Right ventricle myocardium superior (tissue), 1 donor: ENCODE measurements at regions not wholly inside any gene's neighbourhood (a gene's known extent, or its start where the extent isn't known, plus 50 kb on each side); places are given as distances from the start of the nearest gene placed in this dataset.
A peak's percentile ranks its signal among the peaks of the same experiment; 100 is the strongest.
"Not testable (repeated sequence)": the region's sequence is repeated elsewhere in the genome, so short reads cannot be mapped to it uniquely, and the experiment has no call there.

Source experiments
- ATAC-seq: fragments of 200-7000 bp; cut with Tn5 transposase; one replicate; pipeline ENCODE4 v1.9.1; 2020; ENCODE audit warnings: mild to moderate bottlenecking; ENCODE audit not compliant: poor library complexity
- DNase-seq: peaks from one replicate; pipeline ENCODE4 v3.0.0-alpha.2; 2020
- intact Hi-C: fragments of 100-400 bp; cut with DNase I; formaldehyde crosslinking; loops from one replicate; pipeline ENCODE4 v1.11.2; 2022
- donor health status: DM: no; HTN: yes; CAD: no; lungs with severe emphysema.

DNA sequence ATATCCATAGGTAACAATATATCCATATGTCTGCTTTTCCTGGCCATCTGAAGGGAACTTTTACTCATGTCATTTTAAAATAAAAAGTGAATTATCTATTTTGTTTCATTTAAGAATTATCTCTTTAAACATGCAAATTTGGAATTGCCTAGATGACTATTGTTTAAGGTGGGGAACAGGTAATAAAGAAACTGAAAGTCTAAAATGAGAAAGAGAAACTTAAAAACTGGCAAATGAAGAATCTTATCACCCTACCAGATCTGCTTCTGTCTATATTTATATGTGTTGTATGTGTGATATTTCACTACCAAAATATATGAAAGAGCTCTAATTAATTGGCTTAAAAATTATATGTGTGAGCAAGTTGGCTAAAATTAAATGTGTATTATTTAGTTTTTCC, 243.2 kb upstream of the KCNH7 start:
- DNase-seq = no peak
- ATAC-seq = no peak
- intact Hi-C loops = no loop called here

DNA sequence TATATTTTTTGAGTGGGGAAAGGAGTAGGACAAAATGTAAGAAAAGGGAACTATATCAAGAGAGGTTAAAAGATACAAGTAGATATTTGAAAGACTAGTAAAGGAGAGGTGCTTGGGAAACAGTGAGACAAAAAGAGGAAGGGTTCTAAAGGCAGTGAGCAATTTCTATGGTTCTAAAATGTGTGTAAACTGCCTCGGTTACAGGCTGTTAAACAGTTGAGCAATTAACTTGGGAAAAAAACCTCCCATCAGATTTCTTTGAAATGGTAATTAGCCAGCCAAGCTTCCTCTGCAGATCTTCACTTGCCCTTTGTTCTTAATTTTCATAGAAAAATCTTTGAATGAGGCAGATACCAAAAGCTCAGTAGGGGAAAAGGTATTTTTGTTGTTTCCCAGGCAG, 238.7 kb upstream of the KCNH7 start:
- DNase-seq = no peak
- intact Hi-C loops = no loop called here
- ATAC-seq = no peak

DNA sequence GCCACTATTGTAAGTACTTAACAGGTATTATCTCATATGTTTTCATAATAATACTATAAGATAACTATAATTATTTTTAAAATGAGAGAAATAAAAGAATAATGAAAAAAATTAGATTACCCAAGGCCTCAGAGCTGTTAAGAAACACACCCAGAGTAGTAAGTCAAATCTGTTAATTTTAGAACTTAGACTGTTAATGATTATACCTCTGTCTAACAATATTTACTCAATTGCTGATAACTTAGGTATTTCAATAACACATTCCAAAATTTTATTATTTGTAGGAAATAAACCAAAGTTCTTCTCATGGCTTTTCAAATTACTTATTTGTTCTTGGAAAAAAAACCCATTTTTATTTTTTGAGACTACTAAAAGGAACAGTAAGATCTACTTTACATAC, 227.5 kb upstream of the KCNH7 start:
- intact Hi-C loops = no loop called here
- ATAC-seq = no peak
- DNase-seq = no peak

DNA sequence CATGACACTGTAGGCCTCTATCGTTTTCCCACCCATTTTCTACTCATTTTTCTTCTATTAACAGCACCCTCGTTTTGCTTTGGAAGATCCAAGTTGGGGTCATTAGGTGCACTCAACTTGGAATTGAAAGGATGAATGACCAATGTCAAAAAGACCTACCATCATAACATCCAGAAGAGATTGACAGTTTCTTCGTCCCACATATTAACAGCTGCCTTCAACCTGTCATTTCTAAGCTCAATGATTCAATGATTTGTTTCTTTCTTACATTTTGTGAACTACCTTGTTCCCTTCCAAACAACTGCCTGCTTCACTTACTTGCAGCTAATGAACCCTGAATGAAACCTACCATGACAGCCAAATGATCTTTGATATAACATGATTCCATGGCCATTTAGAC, 224.0 kb upstream of the KCNH7 start:
- no peak for DNase-seq

DNA sequence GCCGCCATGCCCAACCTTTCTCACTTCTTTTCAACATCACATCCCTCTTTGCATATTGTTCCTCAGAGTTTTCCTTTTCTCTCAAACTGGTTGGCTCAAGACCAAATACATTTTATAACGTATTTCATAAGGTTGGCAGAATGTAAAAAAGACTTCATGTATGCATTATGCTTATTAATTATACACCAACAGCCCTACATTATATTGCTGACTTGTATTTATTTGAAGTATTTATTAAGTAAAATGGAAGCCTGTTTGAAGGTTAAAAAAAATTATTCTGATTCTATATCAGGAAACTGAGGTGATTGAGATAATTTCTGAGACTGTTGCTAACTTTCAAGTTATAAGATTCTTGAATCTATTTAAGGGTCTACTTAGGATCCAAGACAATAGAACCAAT, 208.0 kb upstream of the KCNH7 start:
- no peak for DNase-seq
- no peak for ATAC-seq
- intact Hi-C loops = no loop called here

More for the DNA sequence above, 224.0 kb upstream of the KCNH7 start:
- intact Hi-C loops = no loop called here
- no peak for ATAC-seq

GRCh38 chr2:163045830-163046229, 207.3 kb upstream of the KCNH7 start:
- intact Hi-C loops = no loop called here
- ATAC-seq (no peak), DNase-seq (no peak)

GRCh38 chr2:163044114-163044513, 205.5 kb upstream of the KCNH7 start:
- DNase-seq (no peak), ATAC-seq (no peak)
- intact Hi-C loops = no loop called here

DNA sequence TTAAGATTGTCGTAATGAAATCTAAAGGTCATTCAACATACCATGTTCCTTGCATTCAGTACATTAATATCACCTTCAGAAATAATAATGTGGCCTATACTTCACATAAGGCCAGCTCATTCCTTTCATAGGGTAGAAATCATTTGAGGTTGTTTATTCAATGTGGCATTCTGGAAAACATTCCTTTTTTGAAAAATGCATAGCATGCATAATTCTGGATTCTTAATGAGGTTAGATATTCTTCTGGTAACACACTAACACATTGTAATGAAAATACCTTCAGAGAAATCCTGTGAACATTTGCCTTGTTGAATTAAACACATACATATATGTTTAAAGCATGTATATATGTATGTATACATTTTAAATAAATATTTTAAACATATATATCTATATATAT, 204.6 kb upstream of the KCNH7 start:
- DNase-seq (no peak), ATAC-seq (no peak)
- intact Hi-C loops = no loop called here

DNA sequence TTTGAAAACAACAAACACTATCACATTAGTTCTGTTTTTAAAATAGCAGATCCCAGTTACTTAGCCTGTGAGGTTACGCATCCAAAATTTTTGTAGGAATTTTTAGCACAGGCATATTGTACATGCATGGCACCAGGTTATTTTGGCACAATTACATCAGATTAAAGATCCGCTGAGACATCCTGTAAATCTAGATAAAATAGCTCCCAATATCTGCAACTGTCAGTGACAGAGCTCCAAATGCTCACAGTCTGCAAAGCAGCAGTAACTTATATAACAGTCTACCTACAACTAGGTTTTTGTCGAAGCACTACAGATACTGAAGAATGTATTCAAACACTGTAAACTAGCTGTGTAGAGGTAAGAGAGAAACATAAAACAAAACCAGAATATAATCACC, 200.7 kb upstream of the KCNH7 start:
- intact Hi-C loops = no loop called here
- ATAC-seq = no peak

DNA sequence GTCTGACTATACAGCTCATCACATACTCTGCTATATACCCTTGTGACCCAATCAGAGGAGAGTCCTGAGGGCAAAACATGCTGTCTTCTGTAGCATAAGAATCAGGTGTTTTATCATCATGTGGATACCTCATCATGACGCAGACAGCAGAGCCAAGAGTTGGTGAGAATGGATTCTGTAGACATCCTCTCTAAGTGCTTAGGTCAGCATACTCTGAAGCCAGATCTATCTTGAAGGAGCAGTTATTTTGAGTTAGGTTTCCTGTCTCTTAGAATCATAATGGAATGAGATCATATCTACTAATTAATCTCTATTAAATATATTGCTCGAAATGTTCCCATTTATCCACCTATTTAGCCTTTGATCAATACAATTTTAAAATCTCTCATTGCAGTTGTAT, 190.2 kb upstream of the KCNH7 start:
- intact Hi-C loops = no loop called here
- ATAC-seq (no peak), DNase-seq (no peak)

More for the DNA sequence above, 200.7 kb upstream of the KCNH7 start:
- DNase-seq = no peak

- not testable (repeated sequence) for ATAC-seq
- DNase-seq = peak; percentile 19
Measured at GRCh38 chr2:163026136-163026775, 187.7 kb upstream of the KCNH7 start.

DNA sequence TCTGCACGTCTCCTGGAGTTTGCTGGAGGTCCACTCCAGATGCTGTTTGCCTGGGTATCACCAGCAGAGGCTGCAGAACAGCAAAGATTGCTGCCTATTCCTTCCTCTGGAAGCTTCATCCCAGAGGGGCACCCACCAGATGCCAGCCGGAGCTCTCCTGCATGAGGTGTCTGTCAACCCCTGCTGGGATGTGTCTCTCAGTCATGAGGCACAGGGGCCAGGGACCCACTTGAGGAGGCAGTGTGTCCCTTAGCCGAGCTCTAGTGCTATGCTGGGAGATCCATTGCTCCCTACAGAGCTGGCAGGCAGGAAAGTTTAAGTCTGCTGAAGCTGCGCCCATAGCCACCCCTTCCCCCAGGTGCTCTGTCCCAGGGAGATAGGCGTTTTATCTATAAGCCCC, 178.3 kb upstream of the KCNH7 start:
- DNase-seq = peak; percentile 10
- intact Hi-C loops, ATAC-seq: not testable (repeated sequence)

More at GRCh38 chr2:163026136-163026775, 187.7 kb upstream of the KCNH7 start:
- intact Hi-C loops = not testable (repeated sequence)

- DNase-seq = no peak
- intact Hi-C loops = no loop called here
Measured at GRCh38 chr2:163011000-163011399, 172.4 kb upstream of the KCNH7 start.

GRCh38 chr2:163008642-163009041, 170.1 kb upstream of the KCNH7 start:
- DNase-seq (no peak), ATAC-seq (no peak)
- intact Hi-C loops = no loop called here

More at GRCh38 chr2:163011000-163011399, 172.4 kb upstream of the KCNH7 start:
- no peak for ATAC-seq

DNA sequence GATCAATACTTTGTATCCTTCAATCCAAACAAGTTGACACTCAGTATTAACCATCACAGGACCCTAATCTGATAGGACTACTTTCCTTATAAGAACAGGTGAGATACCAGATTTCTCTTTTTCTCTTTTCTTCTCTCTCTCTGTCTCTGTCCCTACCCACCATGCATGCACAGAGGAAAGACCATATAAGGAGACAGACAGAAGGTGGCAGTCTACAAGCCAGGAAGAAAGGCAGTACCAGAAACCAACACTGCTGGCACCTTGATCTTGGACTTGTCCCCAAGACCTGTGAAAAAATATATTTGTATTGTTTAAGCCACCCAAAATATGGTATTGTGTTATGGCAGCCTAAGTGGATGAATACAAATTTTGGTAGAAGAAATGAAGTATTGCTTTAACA, 156.2 kb upstream of the KCNH7 start:
- DNase-seq (no peak), ATAC-seq (no peak)
- intact Hi-C loops = no loop called here

GRCh38 chr2:162992828-162993227, 154.3 kb upstream of the KCNH7 start:
- no peak for ATAC-seq
- intact Hi-C loops = no loop called here
- DNase-seq = no peak

GRCh38 chr2:162989507-162989906, 150.9 kb upstream of the KCNH7 start:
- intact Hi-C loops = no loop called here
- ATAC-seq (no peak), DNase-seq (no peak)

DNA sequence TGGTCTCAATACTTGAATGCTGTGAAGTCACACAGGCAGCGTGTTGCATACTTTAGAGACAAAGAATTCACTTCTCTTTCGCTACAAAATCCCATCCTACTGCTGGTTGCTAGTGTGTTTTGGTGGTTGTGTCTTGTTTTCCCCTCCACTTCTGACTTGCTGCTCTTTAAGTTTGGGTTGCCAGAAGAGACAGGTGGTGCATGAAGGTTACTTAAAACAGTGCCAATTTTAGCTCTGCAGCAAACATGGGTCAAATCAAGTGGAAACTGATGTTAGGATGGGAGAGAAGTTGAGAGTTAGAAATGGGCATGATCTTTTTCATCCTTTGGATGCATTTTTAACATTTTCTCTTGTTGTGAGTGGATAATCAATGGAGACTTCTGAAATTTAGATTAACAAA, 136.2 kb upstream of the KCNH7 start:
- no peak for ATAC-seq
- intact Hi-C loops = no loop called here
- no peak for DNase-seq

GRCh38 chr2:162972383-162972782, 133.8 kb upstream of the KCNH7 start:
- no peak for DNase-seq
- intact Hi-C loops = no loop called here
- no peak for ATAC-seq

DNA sequence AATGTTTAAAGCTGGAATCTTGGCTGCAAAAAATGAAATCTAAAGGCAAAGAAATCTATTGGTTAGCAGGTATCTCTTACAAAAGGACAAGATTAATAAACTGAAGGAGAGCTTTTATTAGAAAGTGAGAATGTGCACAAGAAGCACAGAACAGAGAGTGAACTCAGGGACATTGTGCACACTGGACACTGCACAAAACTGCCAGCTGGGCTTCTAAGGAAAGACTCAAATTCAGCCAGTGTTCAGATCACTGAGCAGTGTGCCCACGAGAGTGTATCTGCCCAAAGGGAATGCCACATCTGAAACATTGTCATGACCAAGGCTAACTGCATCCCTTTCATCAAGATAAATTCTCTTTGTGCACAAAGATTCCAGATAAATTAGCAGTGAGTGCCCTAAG, 129.7 kb upstream of the KCNH7 start:
- ATAC-seq (no peak), DNase-seq (no peak)
- intact Hi-C loops = no loop called here

- ATAC-seq (no peak), DNase-seq (no peak)
- intact Hi-C loops = no loop called here
Measured at GRCh38 chr2:162967811-162968210, 129.2 kb upstream of the KCNH7 start.
